MM.1S (cell line): ENCODE measurements at regions not wholly inside any gene's neighbourhood (a gene's known extent, or its start where the extent isn't known, plus 50 kb on each side); places are given as distances from the start of the nearest gene placed in this dataset.

ENCODE experiments used
- DNase-seq: peaks from one replicate; pipeline ENCODE4 v3.0.0-alpha.2; 2015
- H2AFZ ChIP-seq: fragments of 300-600 bp; sonication (generic); 2 replicates; pipeline ENCODE4 v1.6.0; 2016; ENCODE audit warnings: antibody characterized with exemption, low read length
- H3F3A ChIP-seq: fragments of 300-600 bp; sonication (generic); 2 replicates; pipeline ENCODE4 v1.6.1; 2016; ENCODE audit warnings: mild to moderate bottlenecking, antibody characterized with exemption, low read length, moderate library complexity, mixed read lengths; ENCODE audit not compliant: insufficient read depth
- H3K27ac ChIP-seq: fragments of 300-600 bp; sonication (generic); 2 replicates; pipeline ENCODE4 v1.5.1; 2016; ENCODE audit warnings: mild to moderate bottlenecking, low read length
- H3K27me3 ChIP-seq: fragments of 300-600 bp; sonication (generic); replicated peaks from 2 replicates; pipeline ENCODE4 v1.6.0; 2016; ENCODE audit warnings: low read length; ENCODE audit not compliant: insufficient read depth
- H3K36me3 ChIP-seq: fragments of 300-600 bp; sonication (generic); replicated peaks from 2 replicates; pipeline ENCODE4 v1.6.1; 2016; ENCODE audit warnings: mild to moderate bottlenecking, low read length, mixed read lengths; ENCODE audit not compliant: insufficient read depth
- H3K4me1 ChIP-seq: fragments of 300-600 bp; sonication (generic); 2 replicates; pipeline ENCODE4 v1.6.1; 2016; ENCODE audit warnings: low read length, mixed read lengths
- H3K4me2 ChIP-seq: fragments of 300-600 bp; sonication (generic); 2 replicates; pipeline ENCODE4 v1.6.0; 2016; ENCODE audit warnings: low read depth, low read length
- H3K4me3 ChIP-seq: fragments of 300-600 bp; sonication (generic); 2 replicates; pipeline ENCODE4 v1.5.1; 2016; ENCODE audit warnings: low read length, mixed read lengths
- H3K79me2 ChIP-seq: fragments of 300-600 bp; sonication (generic); 2 replicates; pipeline ENCODE4 v1.6.1; 2016; ENCODE audit warnings: mixed run types, low read length, mixed read lengths
- H3K9ac ChIP-seq: fragments of 300-600 bp; sonication (generic); 2 replicates; pipeline ENCODE4 v1.6.1; 2016; ENCODE audit warnings: low read length, mixed read lengths
- H3K9me2 ChIP-seq: fragments of 300-600 bp; sonication (generic); replicated peaks from 2 replicates; pipeline ENCODE4 v1.6.1; 2016; ENCODE audit warnings: mild to moderate bottlenecking, low read length, mixed read lengths; ENCODE audit not compliant: insufficient read depth
- H3K9me3 ChIP-seq: fragments of 300-600 bp; sonication (generic); replicated peaks from 2 replicates; pipeline ENCODE4 v1.6.1; 2016; ENCODE audit warnings: mild to moderate bottlenecking, low read length, mixed read lengths; ENCODE audit not compliant: insufficient read depth
- H4K20me1 ChIP-seq: fragments of 300-600 bp; sonication (generic); 2 replicates; pipeline ENCODE4 v1.6.1; 2016; ENCODE audit warnings: mild to moderate bottlenecking, low read length, moderate library complexity, mixed read lengths; ENCODE audit not compliant: insufficient read depth
- CTCF ChIP-seq: fragments of 300-600 bp; sonication (generic); IDR thresholded peaks from 2 replicates; pipeline ENCODE4 v1.5.1; 2016; ENCODE audit warnings: antibody characterized with exemption, low read length, mixed read lengths
- EZH2 ChIP-seq: fragments of 300-600 bp; sonication (generic); optimal IDR thresholded peaks from 2 replicates; pipeline ENCODE3; 2017; ENCODE audit warnings: low read depth, mild to moderate bottlenecking, antibody characterized with exemption, low read length, mixed read lengths
- EZH2phosphoT487 ChIP-seq: fragments of 300-600 bp; sonication (generic); IDR thresholded peaks from 2 replicates; pipeline ENCODE4 v1.6.1; 2018; ENCODE audit warnings: antibody characterized with exemption, low read length

- Histone ChIP-seq H3K9ac (no peak overlapping the region), H3F3A (no peaks in the 10 kb centered on the region), H3K79me2 (no peaks in the 10 kb centered on the region), H4K20me1 (no peaks in the 10 kb centered on the region), H3K9me2 (no peaks in the 10 kb centered on the region), H3K4me1 (no peaks in the 10 kb centered on the region), H3K9me3 (no peaks in the 10 kb centered on the region), H3K27ac (no peak overlapping the region), H3K4me3 (no peak overlapping the region), H3K4me2 (no peak overlapping the region), H3K36me3 (no peaks in the 10 kb centered on the region), H2AFZ (no peak overlapping the region), H3K27me3 (no peaks in the 10 kb centered on the region)
- TF ChIP-seq EZH2phosphoT487 = no peak
- no peak for DNase-seq
Observed at GRCh38 chr14:47826809-47827208, 151.4 kb upstream of the MDGA2 start.

- Histone ChIP-seq H3K4me2 (no peak overlapping the region), H3K9me2 (no peaks in the 10 kb centered on the region), H3F3A (no peaks in the 10 kb centered on the region), H3K79me2 (no peaks in the 10 kb centered on the region), H3K9me3 (no peaks in the 10 kb centered on the region), H3K27ac (no peak overlapping the region), H3K9ac (no peak overlapping the region), H3K36me3 (no peaks in the 10 kb centered on the region), H2AFZ (no peak overlapping the region), H3K4me3 (no peak overlapping the region), H4K20me1 (no peaks in the 10 kb centered on the region), H3K4me1 (no peaks in the 10 kb centered on the region), H3K27me3 (no peaks in the 10 kb centered on the region)
- TF ChIP-seq EZH2phosphoT487 = no peak
- TF ChIP-seq EZH2 = no peak
- no peak for TF ChIP-seq CTCF
- no peak for DNase-seq
Observed at GRCh38 chr14:47822326-47822725, 146.9 kb upstream of the MDGA2 start.

- Histone ChIP-seq H2AFZ (no peak overlapping the region), H3K27me3 (no peaks in the 10 kb centered on the region), H3K9ac (no peak overlapping the region), H3F3A (no peaks in the 10 kb centered on the region), H3K4me2 (no peak overlapping the region), H3K79me2 (no peaks in the 10 kb centered on the region), H3K9me2 (no peaks in the 10 kb centered on the region), H3K4me3 (no peak overlapping the region), H3K27ac (no peak overlapping the region), H3K9me3 (no peaks in the 10 kb centered on the region), H3K36me3 (no peaks in the 10 kb centered on the region), H4K20me1 (no peaks in the 10 kb centered on the region), H3K4me1 (no peaks in the 10 kb centered on the region)
- TF ChIP-seq CTCF (no peak), EZH2 (no peak), EZH2phosphoT487 (no peak)
- DNase-seq = no peak
Observed at GRCh38 chr14:47821135-47821534, 145.7 kb upstream of the MDGA2 start.

GRCh38 chr14:47790477-47790876 lies 115.1 kb upstream of the MDGA2 start:
- no peaks in the 10 kb centered on the region for H3K36me3 ChIP-seq
- TF ChIP-seq EZH2 = no peak
- no peak for TF ChIP-seq CTCF
- no peak for TF ChIP-seq EZH2phosphoT487
- no peaks in the 10 kb centered on the region for H3K79me2 ChIP-seq
- H3K9ac ChIP-seq = no peak overlapping the region
- no peaks in the 10 kb centered on the region for H4K20me1 ChIP-seq
- H3K27ac ChIP-seq = no peak overlapping the region
- H3K4me2 ChIP-seq = no peak overlapping the region
- H3K27me3 ChIP-seq = no peaks in the 10 kb centered on the region
- H3K9me3 ChIP-seq = no peaks in the 10 kb centered on the region
- H3K9me2 ChIP-seq = no peaks in the 10 kb centered on the region
- no peaks in the 10 kb centered on the region for H3K4me1 ChIP-seq
- DNase-seq = no peak
- H2AFZ ChIP-seq = no peak overlapping the region
- H3F3A ChIP-seq = no peaks in the 10 kb centered on the region
- no peak overlapping the region for H3K4me3 ChIP-seq
